GM13976 (cell line): ENCODE measurements at regions not wholly inside any gene's neighbourhood (a gene's known extent, or its start where the extent isn't known, plus 50 kb on each side); places are given as distances from the start of the nearest gene placed in this dataset.

Experiments used
- DNase-seq: peaks from one replicate; pipeline ENCODE4 v3.0.0; 2012; ENCODE audit warnings: low spot score
- CTCF ChIP-seq: IDR thresholded peaks from 2 replicates; pipeline ENCODE4 v1.5.1; 2012; ENCODE audit warnings: borderline replicate concordance, mild to moderate bottlenecking; ENCODE audit not compliant: insufficient read depth; ENCODE audit errors: extremely low read depth, missing control alignments, control extremely low read depth
- in situ Hi-C: fragments of 300-500 bp; cut with MboI; formaldehyde crosslinking; loops from one replicate; pipeline ENCODE4 v1.12.0; 2022; ENCODE audit warnings: low sequenced_read_pairs, mixed read lengths, inconsistent platforms; ENCODE audit not compliant: unreplicated experiment

- DNase-seq = no peak
- no peak for TF ChIP-seq CTCF
- in situ Hi-C loops = no loop called here
Measured at GRCh38 chr18:42137693-42138375, 182.8 kb downstream of the PIK3C3 start.

- TF ChIP-seq CTCF = no peak
- no peak for DNase-seq
- in situ Hi-C loops = no loop called here
Measured at GRCh38 chr18:42141439-42141838, 186.4 kb downstream of the PIK3C3 start.

GRCh38 chr18:42155024-42155423, 200.0 kb downstream of the PIK3C3 start:
- in situ Hi-C loops = no loop called here
- TF ChIP-seq CTCF = no peak
- no peak for DNase-seq

- in situ Hi-C loops = no loop called here
- no peak for DNase-seq
- TF ChIP-seq CTCF = no peak
Measured at GRCh38 chr18:42156281-42156680, 201.2 kb downstream of the PIK3C3 start.

GRCh38 chr18:42157420-42157819, 202.4 kb downstream of the PIK3C3 start:
- TF ChIP-seq CTCF = no peak
- DNase-seq = no peak
- in situ Hi-C loops = no loop called here

GRCh38 chr18:42157878-42158277, 202.8 kb downstream of the PIK3C3 start:
- no peak for TF ChIP-seq CTCF
- in situ Hi-C loops = no loop called here
- no peak for DNase-seq

GRCh38 chr18:42159146-42159545, 204.1 kb downstream of the PIK3C3 start:
- in situ Hi-C loops = no loop called here
- TF ChIP-seq CTCF = no peak
- DNase-seq = no peak
